MG63 (cell line): ENCODE measurements at regions not wholly inside any gene's neighbourhood (a gene's known extent, or its start where the extent isn't known, plus 50 kb on each side); places are given as distances from the start of the nearest gene placed in this dataset.
A peak's percentile ranks its signal among the peaks of the same experiment; 100 is the strongest.
"Not testable (repeated sequence)": the region's sequence is repeated elsewhere in the genome, so short reads cannot be mapped to it uniquely, and the experiment has no call there.

Experiments used
- DNase-seq: peaks from one replicate; pipeline ENCODE4 v3.0.0-alpha.2; 2020
- H3K27me3 ChIP-seq: fragments of 250-450 bp; sonication (Bioruptor Pico); 2 replicates; pipeline ENCODE4 v1.5.1; 2020; ENCODE audit warnings: mild to moderate bottlenecking, moderate library complexity
- H3K36me3 ChIP-seq: fragments of 250-450 bp; sonication (Bioruptor Pico); 2 replicates; pipeline ENCODE4 v1.5.1; 2020; ENCODE audit warnings: mild to moderate bottlenecking, moderate library complexity
- H3K4me3 ChIP-seq: fragments of 250-450 bp; sonication (Bioruptor Pico); 2 replicates; pipeline ENCODE4 v1.5.1; 2020; ENCODE audit warnings: mild to moderate bottlenecking, moderate library complexity
- H3K9me3 ChIP-seq: fragments of 250-450 bp; sonication (Bioruptor Pico); 2 replicates; pipeline ENCODE4 v1.5.1; 2020; ENCODE audit warnings: mild to moderate bottlenecking, moderate library complexity

DNA sequence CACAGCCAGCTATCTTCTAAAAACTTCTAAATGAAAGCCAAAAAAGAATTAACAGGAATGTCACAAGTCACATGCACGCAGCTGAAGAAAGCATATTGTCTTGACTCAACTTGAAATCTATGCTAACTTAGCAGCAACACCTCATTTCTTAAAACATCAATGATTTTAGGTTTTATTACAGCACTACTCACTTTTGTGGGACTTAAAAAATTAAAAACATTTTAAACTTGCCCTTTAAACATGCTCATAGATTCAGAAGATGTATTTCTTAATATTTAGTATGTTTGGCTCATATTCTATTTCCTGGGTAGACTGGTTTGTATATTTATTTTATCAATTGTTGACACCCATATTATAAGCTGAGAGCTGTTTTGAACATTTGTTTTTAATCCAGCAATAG is 279.4 kb downstream of the NKX6-1 start:
- no peaks in the 10 kb centered on the region for H3K36me3 ChIP-seq
- H3K4me3 ChIP-seq, result no peak overlapping the region
- no peak for DNase-seq
- no peaks in the 10 kb centered on the region for H3K27me3 ChIP-seq
- H3K9me3 ChIP-seq, result no peaks in the 10 kb centered on the region

- Histone ChIP-seq H3K4me3 (no peak overlapping the region), H3K36me3 (no peaks in the 10 kb centered on the region), H3K27me3 (no peaks in the 10 kb centered on the region), H3K9me3 (no peaks in the 10 kb centered on the region)
- no peak for DNase-seq
Observed at GRCh38 chr4:84218031-84218430, 281.1 kb downstream of the NKX6-1 start.

DNA sequence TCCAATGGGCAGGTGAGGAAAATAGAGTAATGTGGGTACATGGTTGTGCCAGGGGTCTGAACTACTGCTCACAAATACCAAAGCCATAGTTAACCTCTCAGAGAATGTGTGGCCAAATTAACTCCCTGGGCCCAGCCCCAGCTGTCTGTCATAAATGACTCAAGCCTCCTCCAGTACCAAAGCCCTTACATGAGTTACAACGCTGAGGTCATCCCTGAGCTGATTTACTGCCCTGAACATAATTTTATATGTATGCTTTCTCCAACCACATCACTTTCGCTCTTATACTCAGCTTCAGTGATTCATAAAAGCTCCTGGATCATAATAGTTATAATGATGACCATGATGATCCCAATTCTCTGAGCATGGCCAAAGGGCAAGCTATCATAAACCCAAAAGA is 283.9 kb downstream of the NKX6-1 start:
- no peaks in the 10 kb centered on the region for H3K9me3 ChIP-seq
- H3K27me3 ChIP-seq, result no peaks in the 10 kb centered on the region
- no peak overlapping the region for H3K4me3 ChIP-seq
- H3K36me3 ChIP-seq, result no peaks in the 10 kb centered on the region
- DNase-seq, result peak; percentile 40

DNA sequence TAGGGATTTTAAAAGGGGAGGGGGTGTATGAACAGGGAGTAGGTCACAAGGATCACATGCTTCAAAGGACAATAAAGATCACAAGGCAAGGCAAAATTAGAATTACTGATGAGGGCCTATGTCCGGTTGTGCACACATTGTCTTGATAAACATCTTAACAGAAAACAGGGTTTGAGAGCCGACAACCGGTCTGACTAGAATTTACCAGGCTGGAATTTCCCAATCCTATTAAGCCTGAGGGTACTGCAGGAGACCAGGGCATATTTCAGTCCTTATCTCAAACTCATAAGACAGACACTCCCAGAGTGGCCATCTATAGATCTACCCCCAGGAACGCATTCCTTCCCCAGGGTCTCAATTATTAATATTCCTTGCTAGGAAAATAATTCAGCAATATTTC is 292.9 kb downstream of the NKX6-1 start:
- not testable (repeated sequence) for H3K36me3 ChIP-seq, DNase-seq, H3K9me3 ChIP-seq, H3K4me3 ChIP-seq, H3K27me3 ChIP-seq

GRCh38 chr4:84189144-84189543 is 309.9 kb downstream of the NKX6-1 start:
- no peaks in the 10 kb centered on the region for H3K27me3 ChIP-seq
- no peaks in the 10 kb centered on the region for H3K9me3 ChIP-seq
- H3K4me3 ChIP-seq, result no peak overlapping the region
- no peaks in the 10 kb centered on the region for H3K36me3 ChIP-seq
- DNase-seq, result no peak

GRCh38 chr4:84179409-84179808 is 319.7 kb downstream of the NKX6-1 start:
- no peak overlapping the region for H3K4me3 ChIP-seq
- H3K9me3 ChIP-seq, result no peaks in the 10 kb centered on the region
- H3K27me3 ChIP-seq, result no peaks in the 10 kb centered on the region
- no peak for DNase-seq
- H3K36me3 ChIP-seq, result no peaks in the 10 kb centered on the region

- no peak for DNase-seq
- H3K27me3 ChIP-seq, result no peaks in the 10 kb centered on the region
- H3K4me3 ChIP-seq, result no peak overlapping the region
- no peaks in the 10 kb centered on the region for H3K9me3 ChIP-seq
- H3K36me3 ChIP-seq, result no peaks in the 10 kb centered on the region
Observed at GRCh38 chr4:84177831-84178542, 321.1 kb downstream of the NKX6-1 start.

DNA sequence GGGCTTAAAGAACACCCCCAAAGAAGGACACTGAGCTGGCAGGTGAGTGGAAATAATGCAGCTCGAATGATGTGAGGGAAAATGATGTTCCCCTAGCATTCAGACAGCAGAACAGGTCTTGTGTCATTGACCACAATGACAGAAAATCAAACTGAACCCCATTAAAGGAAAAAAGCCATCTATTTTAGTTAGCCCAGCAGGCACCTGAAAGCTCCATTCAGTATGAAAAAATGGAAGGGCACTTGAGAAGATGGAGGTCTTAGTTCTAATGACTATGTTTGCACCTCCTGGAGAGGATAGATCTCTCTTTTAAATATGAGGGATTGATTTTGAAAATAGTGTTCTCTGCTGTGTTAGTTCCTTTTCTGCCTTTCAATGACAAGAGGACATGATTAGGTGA is 323.1 kb downstream of the NKX6-1 start:
- Histone ChIP-seq H3K4me3 (no peak overlapping the region), H3K9me3 (no peaks in the 10 kb centered on the region), H3K36me3 (no peaks in the 10 kb centered on the region), H3K27me3 (no peaks in the 10 kb centered on the region)
- no peak for DNase-seq

DNA sequence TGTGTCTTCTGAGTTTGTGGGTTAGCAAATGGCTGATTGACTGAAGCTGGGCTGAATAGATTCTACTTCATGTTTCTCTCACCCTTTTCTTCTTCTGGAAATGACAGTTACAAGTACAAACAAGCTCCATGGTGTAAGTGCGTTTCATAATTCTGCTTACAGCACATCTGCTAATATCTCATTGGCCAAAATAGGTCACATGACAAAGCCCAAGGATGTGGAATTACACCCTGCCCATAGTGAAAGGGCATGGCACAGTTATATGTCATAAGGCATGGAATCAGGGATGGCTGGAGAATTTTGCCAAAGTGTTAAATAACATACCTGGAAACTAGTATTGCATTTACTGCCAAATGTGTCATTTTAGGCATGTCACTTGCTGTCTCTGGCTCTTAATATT is 327.2 kb downstream of the NKX6-1 start:
- H3K4me3 ChIP-seq, result no peak overlapping the region

GRCh38 chr4:84167564-84167963 is 331.5 kb downstream of the NKX6-1 start:
- no peaks in the 10 kb centered on the region for H3K9me3 ChIP-seq
- H3K27me3 ChIP-seq, result no peaks in the 10 kb centered on the region
- H3K4me3 ChIP-seq, result no peak overlapping the region
- no peak for DNase-seq
- no peaks in the 10 kb centered on the region for H3K36me3 ChIP-seq

More for the DNA sequence above, 327.2 kb downstream of the NKX6-1 start:
- DNase-seq, result no peak
- Histone ChIP-seq H3K27me3 (no peaks in the 10 kb centered on the region), H3K36me3 (no peaks in the 10 kb centered on the region), H3K9me3 (no peaks in the 10 kb centered on the region)

GRCh38 chr4:84167093-84167492 is 332.0 kb downstream of the NKX6-1 start:
- Histone ChIP-seq H3K4me3 (no peak overlapping the region), H3K27me3 (no peaks in the 10 kb centered on the region; the same call in 1 of the 2 replicates), H3K9me3 (no peaks in the 10 kb centered on the region), H3K36me3 (no peaks in the 10 kb centered on the region)
- DNase-seq, result no peak

DNA sequence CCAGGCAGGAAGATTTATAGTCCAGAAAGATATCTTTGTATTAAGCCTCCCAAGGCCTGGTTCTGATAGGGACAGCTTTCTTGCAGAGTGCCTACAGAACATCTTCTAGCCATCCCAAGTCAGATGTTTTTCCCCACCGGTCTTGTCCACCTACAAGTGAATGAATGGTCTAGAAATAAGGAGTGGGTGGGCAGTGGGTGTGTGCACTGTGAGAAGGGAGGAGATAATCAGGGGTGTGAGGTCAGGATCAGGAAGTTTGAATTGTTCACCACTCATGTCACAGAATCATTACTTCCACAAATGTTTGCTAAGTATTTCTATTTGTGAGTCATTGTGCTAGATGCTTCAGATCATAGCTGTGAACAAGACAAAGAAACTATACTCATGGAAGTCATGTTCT is 332.6 kb downstream of the NKX6-1 start:
- no peaks in the 10 kb centered on the region for H3K9me3 ChIP-seq
- H3K4me3 ChIP-seq, result no peak overlapping the region
- H3K36me3 ChIP-seq, result no peaks in the 10 kb centered on the region
- H3K27me3 ChIP-seq, result no peaks in the 10 kb centered on the region; the same call in 1 of the 2 replicates
- no peak for DNase-seq

GRCh38 chr4:84164201-84164600 is 334.9 kb downstream of the NKX6-1 start:
- no peaks in the 10 kb centered on the region for H3K36me3 ChIP-seq
- no peaks in the 10 kb centered on the region; the same call in 1 of the 2 replicates for H3K27me3 ChIP-seq
- H3K4me3 ChIP-seq, result no peak overlapping the region
- no peaks in the 10 kb centered on the region for H3K9me3 ChIP-seq
- DNase-seq, result no peak

- H3K9me3 ChIP-seq, result no peaks in the 10 kb centered on the region
- DNase-seq, result no peak
- H3K27me3 ChIP-seq, result no peaks in the 10 kb centered on the region; the same call in 1 of the 2 replicates
- H3K4me3 ChIP-seq, result no peak overlapping the region
- H3K36me3 ChIP-seq, result no peaks in the 10 kb centered on the region
Observed at GRCh38 chr4:84159762-84160161, 339.3 kb downstream of the NKX6-1 start.

GRCh38 chr4:84158670-84159069 is 340.4 kb downstream of the NKX6-1 start:
- no peaks in the 10 kb centered on the region; the same call in 1 of the 2 replicates for H3K27me3 ChIP-seq
- DNase-seq, result no peak
- H3K36me3 ChIP-seq, result no peaks in the 10 kb centered on the region
- no peak overlapping the region for H3K4me3 ChIP-seq
- no peaks in the 10 kb centered on the region for H3K9me3 ChIP-seq

DNA sequence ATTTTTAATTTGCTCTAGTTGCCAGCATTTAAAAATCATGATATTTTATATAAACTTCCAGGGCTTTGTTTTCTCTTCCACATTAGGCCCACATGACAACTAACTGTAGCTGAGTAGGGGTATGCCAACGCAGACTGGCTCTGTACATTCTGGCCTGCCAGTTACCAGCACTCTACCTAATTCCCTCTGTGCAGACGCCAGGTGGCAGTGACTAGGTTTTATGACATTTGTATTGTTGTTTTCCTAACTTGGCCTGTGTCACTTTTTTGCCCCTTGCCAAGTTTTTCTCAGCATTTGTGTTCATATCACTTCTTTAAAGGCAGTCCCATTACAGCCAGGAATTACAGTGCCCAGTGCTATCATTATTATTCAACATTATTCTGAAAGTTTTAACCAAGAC is 347.5 kb downstream of the NKX6-1 start:
- DNase-seq, result no peak
- no peaks in the 10 kb centered on the region for H3K36me3 ChIP-seq
- no peaks in the 10 kb centered on the region for H3K9me3 ChIP-seq
- H3K27me3 ChIP-seq, result no peaks in the 10 kb centered on the region
- no peak overlapping the region for H3K4me3 ChIP-seq

- no peaks in the 10 kb centered on the region for H3K27me3 ChIP-seq
- H3K9me3 ChIP-seq, result no peaks in the 10 kb centered on the region
- DNase-seq, result no peak
- no peaks in the 10 kb centered on the region for H3K36me3 ChIP-seq
- H3K4me3 ChIP-seq, result no peak overlapping the region
Observed at GRCh38 chr4:84150177-84150576, 348.9 kb downstream of the NKX6-1 start.

- DNase-seq, result no peak
- Histone ChIP-seq H3K4me3 (no peak overlapping the region), H3K9me3 (no peaks in the 10 kb centered on the region), H3K36me3 (no peaks in the 10 kb centered on the region), H3K27me3 (no peaks in the 10 kb centered on the region)
Observed at GRCh38 chr4:84147831-84148230, 351.3 kb downstream of the NKX6-1 start.
